ENCODE measurements at regions not wholly inside any gene's neighbourhood (a gene's known extent, or its start where the extent isn't known, plus 50 kb on each side); places are given as distances from the start of the nearest gene placed in this dataset.

- intact Hi-C loops (cut with micrococcal nuclease; ENCODE audit: unreplicated experiment) = no loop called here
- Histone ChIP-seq H3K4me1 (no peaks in the 10 kb centered on the region), H3K4me3 (ENCODE audit: low read depth, low read length) (no peak overlapping the region), H3K27me3 (replicated peaks; ENCODE audit: control insufficient read depth, insufficient read depth, low read length) (no peaks in the 10 kb centered on the region), H3K9me3 (no peaks in the 10 kb centered on the region), H3K36me3 (ENCODE audit: control insufficient read depth, insufficient read depth, low read length) (no peaks in the 10 kb centered on the region)
- no peak for DNase-seq
- Mint-ChIP-seq H3K4me3 (ENCODE audit: unreplicated experiment) (no peak overlapping the region), H3K27ac (ENCODE audit: unreplicated experiment) (no peak overlapping the region), H3K9me3 (ENCODE audit: unreplicated experiment) (no peaks in the 10 kb centered on the region), H3K27me3 (ENCODE audit: insufficient read depth, unreplicated experiment) (no peaks in the 10 kb centered on the region), H3K36me3 (ENCODE audit: insufficient read depth, unreplicated experiment) (no peaks in the 10 kb centered on the region), H3K4me1 (ENCODE audit: low read depth, unreplicated experiment) (no peaks in the 10 kb centered on the region)
- ChIA-PET CTCF (no interaction called here), POLR2A (no interaction called here)
- BruUV-seq (replicated peaks) = no TSS peak
- TF ChIP-seq CTCF (IDR thresholded peaks at IDR 0.05; ENCODE audit: insufficient read depth in 1 of 2, low read depth in 1 of 2, low read length in 1 of 2, severe bottlenecking in 1 of 2, unreplicated experiment in 1 of 2) = no peak
Observed at GRCh38 chr6:91088515-91088914, 501.6 kb upstream of the MAP3K7 start.

- ChIA-PET CTCF (interaction anchor here (0.6 kb wide), 1 partner anchor 96 kb away, joined by 3 read pairs; no protein-coding TSS in a partner anchor), POLR2A (no interaction called here)
- no peaks in the 10 kb centered on the region for H3K9me3 Mint-ChIP-seq (ENCODE audit: unreplicated experiment)
- no peaks in the 10 kb centered on the region for H3K27me3 Mint-ChIP-seq (ENCODE audit: insufficient read depth, unreplicated experiment)
- no peak overlapping the region for H3K27ac Mint-ChIP-seq (ENCODE audit: unreplicated experiment)
- Histone ChIP-seq H3K4me3 (ENCODE audit: low read depth, low read length) (no peak overlapping the region), H3K4me1 (no peaks in the 10 kb centered on the region), H3K9me3 (no peaks in the 10 kb centered on the region), H3K36me3 (ENCODE audit: control insufficient read depth, insufficient read depth, low read length) (no peaks in the 10 kb centered on the region), H3K27me3 (replicated peaks; ENCODE audit: control insufficient read depth, insufficient read depth, low read length) (no peaks in the 10 kb centered on the region)
- BruUV-seq (replicated peaks) = no TSS peak
- H3K4me1 Mint-ChIP-seq (ENCODE audit: low read depth, unreplicated experiment) = no peaks in the 10 kb centered on the region
- no peak for TF ChIP-seq CTCF (IDR thresholded peaks at IDR 0.05; ENCODE audit: insufficient read depth in 1 of 2, low read depth in 1 of 2, low read length in 1 of 2, severe bottlenecking in 1 of 2, unreplicated experiment in 1 of 2)
- H3K4me3 Mint-ChIP-seq (ENCODE audit: unreplicated experiment) = no peak overlapping the region
- intact Hi-C loops (cut with micrococcal nuclease; ENCODE audit: unreplicated experiment) = no loop called here
- DNase-seq = no peak
- H3K36me3 Mint-ChIP-seq (ENCODE audit: insufficient read depth, unreplicated experiment) = no peaks in the 10 kb centered on the region
Observed at GRCh38 chr6:91087908-91088307, 501.0 kb upstream of the MAP3K7 start.

GRCh38 chr6:91083211-91083610, 496.3 kb upstream of the MAP3K7 start:
- Mint-ChIP-seq H3K36me3 (ENCODE audit: insufficient read depth, unreplicated experiment) (no peaks in the 10 kb centered on the region), H3K27me3 (ENCODE audit: insufficient read depth, unreplicated experiment) (no peaks in the 10 kb centered on the region), H3K4me1 (ENCODE audit: low read depth, unreplicated experiment) (peaks cover 6% of the 10 kb centered on the region), H3K27ac (ENCODE audit: unreplicated experiment) (no peak overlapping the region), H3K9me3 (ENCODE audit: unreplicated experiment) (no peaks in the 10 kb centered on the region), H3K4me3 (ENCODE audit: unreplicated experiment) (no peak overlapping the region)
- Histone ChIP-seq H3K36me3 (ENCODE audit: control insufficient read depth, insufficient read depth, low read length) (no peaks in the 10 kb centered on the region), H3K9me3 (no peaks in the 10 kb centered on the region), H3K27me3 (replicated peaks; ENCODE audit: control insufficient read depth, insufficient read depth, low read length) (no peaks in the 10 kb centered on the region), H3K4me1 (0 out of 2 replicates have a peak, but pooled peaks cover 7% of the 10 kb centered on the region), H3K4me3 (ENCODE audit: low read depth, low read length) (no peak overlapping the region)
- intact Hi-C loops (cut with micrococcal nuclease; ENCODE audit: unreplicated experiment) = loop anchor here (5.0 kb wide), 1 partner anchor 304 kb away; no protein-coding TSS in a partner anchor
- no TSS peak for BruUV-seq (replicated peaks)
- DNase-seq = no peak
- ChIA-PET CTCF (no interaction called here), POLR2A (no interaction called here)
- TF ChIP-seq CTCF (IDR thresholded peaks at IDR 0.05; ENCODE audit: insufficient read depth in 1 of 2, low read depth in 1 of 2, low read length in 1 of 2, severe bottlenecking in 1 of 2, unreplicated experiment in 1 of 2) = no peak

Measured in Caco-2 (cell line).